ENCODE measurements at regions not wholly inside any gene's neighbourhood (a gene's known extent, or its start where the extent isn't known, plus 50 kb on each side); places are given as distances from the start of the nearest gene placed in this dataset.
"Not testable (repeated sequence)": the region's sequence is repeated elsewhere in the genome, so short reads cannot be mapped to it uniquely, and the experiment has no call there.

- Histone ChIP-seq H3K4me1 (ENCODE audit: control insufficient read depth in 5 of 5, insufficient read depth in 5 of 5, low read length in 5 of 5) (no peaks in the 10 kb centered on the region), H3K27me3 (ENCODE audit: control insufficient read depth in 5 of 5, insufficient read depth in 4 of 5, low read length in 5 of 5) (no peaks in the 10 kb centered on the region), H3K4me3 (ENCODE audit: low read depth in 1 of 5, low read length in 5 of 5) (no peak overlapping the region), H3K9me3 (ENCODE audit: control insufficient read depth in 5 of 5, low read length in 5 of 5) (peaks cover 0 to 12% (median 11%) of the 10 kb centered on the region in 5 donors), H3K9ac (ENCODE audit: low read length in 5 of 5) (no peak overlapping the region), H3K27ac (ENCODE audit: low read depth, low read length) (no peak overlapping the region), H3K36me3 (ENCODE audit: control insufficient read depth in 5 of 5, insufficient read depth in 5 of 5, low read length in 5 of 5) (no peaks in the 10 kb centered on the region)
These were observed 272.8 kb downstream of the COG6 start for GRCh38 chr13:39928261-39928660.

- Histone ChIP-seq H3K4me1 (ENCODE audit: control insufficient read depth in 5 of 5, insufficient read depth in 5 of 5, low read length in 5 of 5) (no peaks in the 10 kb centered on the region), H3K4me3 (ENCODE audit: low read depth in 1 of 5, low read length in 5 of 5) (no peak overlapping the region), H3K36me3 (ENCODE audit: control insufficient read depth in 5 of 5, insufficient read depth in 5 of 5, low read length in 5 of 5) (no peaks in the 10 kb centered on the region), H3K27me3 (ENCODE audit: control insufficient read depth in 5 of 5, insufficient read depth in 4 of 5, low read length in 5 of 5) (no peaks in the 10 kb centered on the region), H3K27ac (ENCODE audit: low read depth, low read length) (no peak overlapping the region), H3K9me3 (ENCODE audit: control insufficient read depth in 5 of 5, low read length in 5 of 5) (peaks cover 0 to 12% (median 11%) of the 10 kb centered on the region in 5 donors), H3K9ac (ENCODE audit: low read length in 5 of 5) (no peak overlapping the region)
These were observed 274.1 kb downstream of the COG6 start for GRCh38 chr13:39929583-39929982.

- Histone ChIP-seq H3K9ac (ENCODE audit: low read length in 5 of 5) (no peak overlapping the region), H3K27ac (ENCODE audit: low read depth, low read length) (no peak overlapping the region), H3K9me3 (ENCODE audit: control insufficient read depth in 5 of 5, low read length in 5 of 5) (peaks cover 0 to 11% (median 6%) of the 10 kb centered on the region in 5 donors), H3K4me3 (ENCODE audit: low read depth in 1 of 5, low read length in 5 of 5) (no peak overlapping the region), H3K36me3 (ENCODE audit: control insufficient read depth in 5 of 5, insufficient read depth in 5 of 5, low read length in 5 of 5) (no peaks in the 10 kb centered on the region), H3K4me1 (ENCODE audit: control insufficient read depth in 5 of 5, insufficient read depth in 5 of 5, low read length in 5 of 5) (no peaks in the 10 kb centered on the region), H3K27me3 (ENCODE audit: control insufficient read depth in 5 of 5, insufficient read depth in 4 of 5, low read length in 5 of 5) (no peaks in the 10 kb centered on the region)
These were observed 274.6 kb downstream of the COG6 start for GRCh38 chr13:39930060-39930459.

GRCh38 chr13:39930544-39931444 lies 275.3 kb downstream of the COG6 start:
- Histone ChIP-seq H3K4me1 (ENCODE audit: control insufficient read depth in 5 of 5, insufficient read depth in 5 of 5, low read length in 5 of 5) (no peaks in the 10 kb centered on the region), H3K27ac (ENCODE audit: low read depth, low read length) (no peak overlapping the region), H3K36me3 (ENCODE audit: control insufficient read depth in 5 of 5, insufficient read depth in 5 of 5, low read length in 5 of 5) (no peaks in the 10 kb centered on the region), H3K9me3 (ENCODE audit: control insufficient read depth in 5 of 5, low read length in 5 of 5) (peaks cover 0 to 4% (median 3%) of the 10 kb centered on the region in 5 donors), H3K27me3 (ENCODE audit: control insufficient read depth in 5 of 5, insufficient read depth in 4 of 5, low read length in 5 of 5) (no peaks in the 10 kb centered on the region), H3K4me3 (ENCODE audit: low read depth in 1 of 5, low read length in 5 of 5) (no peak overlapping the region), H3K9ac (ENCODE audit: low read length in 5 of 5) (no peak overlapping the region)

GRCh38 chr13:39931505-39931904 lies 276.0 kb downstream of the COG6 start:
- Histone ChIP-seq H3K9me3 (ENCODE audit: control insufficient read depth in 5 of 5, low read length in 5 of 5) (no peaks in the 10 kb centered on the region), H3K27me3 (ENCODE audit: control insufficient read depth in 5 of 5, insufficient read depth in 4 of 5, low read length in 5 of 5) (no peaks in the 10 kb centered on the region), H3K9ac (ENCODE audit: low read length in 5 of 5) (no peak overlapping the region), H3K27ac (ENCODE audit: low read depth, low read length) (no peak overlapping the region), H3K36me3 (ENCODE audit: control insufficient read depth in 5 of 5, insufficient read depth in 5 of 5, low read length in 5 of 5) (no peaks in the 10 kb centered on the region), H3K4me3 (ENCODE audit: low read depth in 1 of 5, low read length in 5 of 5) (no peak overlapping the region), H3K4me1 (ENCODE audit: control insufficient read depth in 5 of 5, insufficient read depth in 5 of 5, low read length in 5 of 5) (no peaks in the 10 kb centered on the region)

GRCh38 chr13:39932514-39932913 lies 277.1 kb downstream of the COG6 start:
- H3K27me3 ChIP-seq (ENCODE audit: control insufficient read depth in 5 of 5, insufficient read depth in 4 of 5, low read length in 5 of 5); H3K27ac ChIP-seq (ENCODE audit: low read depth, low read length); H3K9ac ChIP-seq (ENCODE audit: low read length in 5 of 5); H3K4me1 ChIP-seq (ENCODE audit: control insufficient read depth in 5 of 5, insufficient read depth in 5 of 5, low read length in 5 of 5); H3K4me3 ChIP-seq (ENCODE audit: low read depth in 1 of 5, low read length in 5 of 5); H3K9me3 ChIP-seq (ENCODE audit: control insufficient read depth in 5 of 5, low read length in 5 of 5); H3K36me3 ChIP-seq (ENCODE audit: control insufficient read depth in 5 of 5, insufficient read depth in 5 of 5, low read length in 5 of 5): not testable (repeated sequence)

- no peaks in the 10 kb centered on the region for H3K36me3 ChIP-seq (ENCODE audit: control insufficient read depth in 5 of 5, insufficient read depth in 5 of 5, low read length in 5 of 5)
These were observed 279.7 kb downstream of the COG6 start for GRCh38 chr13:39935155-39935554.

GRCh38 chr13:39938596-39938995 lies 283.1 kb downstream of the COG6 start:
- Histone ChIP-seq H3K9ac (ENCODE audit: low read length in 5 of 5) (no peak overlapping the region), H3K4me3 (ENCODE audit: low read depth in 1 of 5, low read length in 5 of 5) (no peak overlapping the region), H3K4me1 (ENCODE audit: control insufficient read depth in 5 of 5, insufficient read depth in 5 of 5, low read length in 5 of 5) (peaks cover 0 to 12% (median 8%) of the 10 kb centered on the region in 5 donors), H3K27me3 (ENCODE audit: control insufficient read depth in 5 of 5, insufficient read depth in 4 of 5, low read length in 5 of 5) (no peaks in the 10 kb centered on the region), H3K27ac (ENCODE audit: low read depth, low read length) (no peak overlapping the region), H3K36me3 (ENCODE audit: control insufficient read depth in 5 of 5, insufficient read depth in 5 of 5, low read length in 5 of 5) (no peaks in the 10 kb centered on the region), H3K9me3 (ENCODE audit: control insufficient read depth in 5 of 5, low read length in 5 of 5) (no peaks in the 10 kb centered on the region)

More at GRCh38 chr13:39935155-39935554, 279.7 kb downstream of the COG6 start:
- no peak overlapping the region for H3K9ac ChIP-seq (ENCODE audit: low read length in 5 of 5)
- H3K9me3 ChIP-seq (ENCODE audit: control insufficient read depth in 5 of 5, low read length in 5 of 5), result no peaks in the 10 kb centered on the region
- H3K4me1 ChIP-seq (ENCODE audit: control insufficient read depth in 5 of 5, insufficient read depth in 5 of 5, low read length in 5 of 5), result no peaks in the 10 kb centered on the region
- no peak overlapping the region for H3K27ac ChIP-seq (ENCODE audit: low read depth, low read length)
- no peak overlapping the region for H3K4me3 ChIP-seq (ENCODE audit: low read depth in 1 of 5, low read length in 5 of 5)
- H3K27me3 ChIP-seq (ENCODE audit: control insufficient read depth in 5 of 5, insufficient read depth in 4 of 5, low read length in 5 of 5), result no peaks in the 10 kb centered on the region

- no peak overlapping the region for H3K27ac ChIP-seq (ENCODE audit: low read depth, low read length)
- H3K4me1 ChIP-seq (ENCODE audit: control insufficient read depth in 5 of 5, insufficient read depth in 5 of 5, low read length in 5 of 5), result peaks cover 0 to 18% (median 12%) of the 10 kb centered on the region in 5 donors
- no peaks in the 10 kb centered on the region for H3K36me3 ChIP-seq (ENCODE audit: control insufficient read depth in 5 of 5, insufficient read depth in 5 of 5, low read length in 5 of 5)
- no peak overlapping the region for H3K4me3 ChIP-seq (ENCODE audit: low read depth in 1 of 5, low read length in 5 of 5)
- H3K9ac ChIP-seq (ENCODE audit: low read length in 5 of 5), result no peak overlapping the region
- no peaks in the 10 kb centered on the region for H3K27me3 ChIP-seq (ENCODE audit: control insufficient read depth in 5 of 5, insufficient read depth in 4 of 5, low read length in 5 of 5)
- H3K9me3 ChIP-seq (ENCODE audit: control insufficient read depth in 5 of 5, low read length in 5 of 5), result no peaks in the 10 kb centered on the region
These were observed 285.8 kb downstream of the COG6 start for GRCh38 chr13:39941236-39941635.

GRCh38 chr13:39941911-39942551 lies 286.6 kb downstream of the COG6 start:
- H3K36me3 ChIP-seq (ENCODE audit: control insufficient read depth in 5 of 5, insufficient read depth in 5 of 5, low read length in 5 of 5), result no peaks in the 10 kb centered on the region
- H3K9ac ChIP-seq (ENCODE audit: low read length in 5 of 5), result no peak overlapping the region
- no peak overlapping the region for H3K27ac ChIP-seq (ENCODE audit: low read depth, low read length)
- H3K4me1 ChIP-seq (ENCODE audit: control insufficient read depth in 5 of 5, insufficient read depth in 5 of 5, low read length in 5 of 5), result peaks cover 0 to 18% (median 12%) of the 10 kb centered on the region in 5 donors
- no peak overlapping the region for H3K4me3 ChIP-seq (ENCODE audit: low read depth in 1 of 5, low read length in 5 of 5)
- H3K9me3 ChIP-seq (ENCODE audit: control insufficient read depth in 5 of 5, low read length in 5 of 5), result no peaks in the 10 kb centered on the region
- no peaks in the 10 kb centered on the region for H3K27me3 ChIP-seq (ENCODE audit: control insufficient read depth in 5 of 5, insufficient read depth in 4 of 5, low read length in 5 of 5)

Measured in subcutaneous abdominal adipose tissue (tissue), 5 donors.